WERI-Rb-1 (cell line): ENCODE measurements at regions not wholly inside any gene's neighbourhood (a gene's known extent, or its start where the extent isn't known, plus 50 kb on each side); places are given as distances from the start of the nearest gene placed in this dataset.

Source experiments
- DNase-seq: peaks from one replicate; pipeline ENCODE4 v3.0.0-alpha.2; 2020
- H3K27ac ChIP-seq: fragments of 250-450 bp; sonication (Bioruptor Pico); 2 replicates; pipeline ENCODE4 v1.5.1; 2020; ENCODE audit warnings: mild to moderate bottlenecking, moderate library complexity
- H3K27me3 ChIP-seq: fragments of 250-450 bp; sonication (Bioruptor Pico); 2 replicates; pipeline ENCODE4 v1.5.1; 2021; ENCODE audit warnings: mild to moderate bottlenecking, low read depth, moderate library complexity; ENCODE audit not compliant: insufficient read depth, severe bottlenecking
- H3K36me3 ChIP-seq: fragments of 250-450 bp; sonication (Bioruptor Pico); 2 replicates; pipeline ENCODE4 v1.5.1; 2020; ENCODE audit warnings: mild to moderate bottlenecking, moderate library complexity
- H3K4me3 ChIP-seq: 2 replicates; pipeline ENCODE4 v1.5.1; 2011; ENCODE audit warnings: low read depth, mild to moderate bottlenecking, control low read depth, low read length
- H3K9me3 ChIP-seq: fragments of 250-450 bp; sonication (Bioruptor Pico); 2 replicates; pipeline ENCODE4 v1.5.1; 2021; ENCODE audit warnings: mild to moderate bottlenecking, moderate library complexity; ENCODE audit not compliant: severe bottlenecking
- TF ChIP-seq, protein P1 (sequence below): IDR thresholded peaks from 2 replicates; pipeline ENCODE4 v1.5.1; 2011; ENCODE audit warnings: low read depth, mild to moderate bottlenecking, control low read depth, inconsistent platforms, low read length

DNA sequence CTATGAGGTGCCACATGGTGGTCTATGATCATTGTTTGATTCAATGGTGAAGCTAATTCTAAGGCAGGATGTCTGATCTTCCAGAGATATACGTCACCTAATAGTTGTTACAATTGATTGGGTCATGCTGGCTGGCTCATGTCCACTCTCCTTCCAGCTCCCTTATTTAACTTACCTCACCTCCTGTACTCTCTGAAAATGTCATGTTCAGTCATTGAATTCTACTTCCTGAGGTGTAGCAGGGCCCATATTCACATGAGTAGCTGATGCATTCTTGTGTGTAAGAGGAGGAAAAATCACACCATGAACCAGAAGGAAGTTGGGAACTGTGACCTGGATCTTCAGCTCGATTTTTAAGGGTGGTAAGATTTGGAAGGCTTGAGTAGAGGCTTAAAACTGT, 795.8 kb downstream of the QKI start:
- no peaks in the 10 kb centered on the region for H3K36me3 ChIP-seq
- H3K9me3 ChIP-seq = peaks cover 6% of the 10 kb centered on the region
- no peak overlapping the region for H3K27ac ChIP-seq
- TF ChIP-seq, protein P1, sequence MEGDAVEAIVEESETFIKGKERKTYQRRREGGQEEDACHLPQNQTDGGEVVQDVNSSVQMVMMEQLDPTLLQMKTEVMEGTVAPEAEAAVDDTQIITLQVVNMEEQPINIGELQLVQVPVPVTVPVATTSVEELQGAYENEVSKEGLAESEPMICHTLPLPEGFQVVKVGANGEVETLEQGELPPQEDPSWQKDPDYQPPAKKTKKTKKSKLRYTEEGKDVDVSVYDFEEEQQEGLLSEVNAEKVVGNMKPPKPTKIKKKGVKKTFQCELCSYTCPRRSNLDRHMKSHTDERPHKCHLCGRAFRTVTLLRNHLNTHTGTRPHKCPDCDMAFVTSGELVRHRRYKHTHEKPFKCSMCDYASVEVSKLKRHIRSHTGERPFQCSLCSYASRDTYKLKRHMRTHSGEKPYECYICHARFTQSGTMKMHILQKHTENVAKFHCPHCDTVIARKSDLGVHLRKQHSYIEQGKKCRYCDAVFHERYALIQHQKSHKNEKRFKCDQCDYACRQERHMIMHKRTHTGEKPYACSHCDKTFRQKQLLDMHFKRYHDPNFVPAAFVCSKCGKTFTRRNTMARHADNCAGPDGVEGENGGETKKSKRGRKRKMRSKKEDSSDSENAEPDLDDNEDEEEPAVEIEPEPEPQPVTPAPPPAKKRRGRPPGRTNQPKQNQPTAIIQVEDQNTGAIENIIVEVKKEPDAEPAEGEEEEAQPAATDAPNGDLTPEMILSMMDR = no peak
- H3K4me3 ChIP-seq = no peak overlapping the region
- H3K27me3 ChIP-seq = no peaks in the 10 kb centered on the region
- no peak for DNase-seq

DNA sequence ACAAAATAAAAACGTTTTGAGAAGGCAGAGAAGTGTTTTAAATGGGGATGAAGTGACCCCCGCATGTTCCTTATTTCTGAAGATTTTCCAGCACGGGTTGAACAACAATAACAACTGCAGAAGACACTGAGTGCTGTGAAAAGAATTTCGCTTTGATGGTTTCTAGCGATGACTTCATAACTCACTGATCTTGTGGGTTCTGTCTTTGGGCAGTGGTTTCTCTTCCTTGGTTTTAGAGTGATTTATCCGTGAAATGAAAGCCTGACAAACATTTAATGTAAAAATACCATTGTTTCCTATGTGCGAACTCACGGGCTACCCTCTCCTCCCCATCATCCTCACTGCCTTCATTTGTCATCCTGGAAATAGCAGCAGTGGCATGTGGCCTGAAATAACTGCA, 793.9 kb downstream of the QKI start:
- Histone ChIP-seq H3K36me3 (no peaks in the 10 kb centered on the region), H3K9me3 (peaks cover 10% of the 10 kb centered on the region), H3K27ac (no peak overlapping the region), H3K4me3 (no peak overlapping the region), H3K27me3 (no peaks in the 10 kb centered on the region)
- DNase-seq = no peak
- TF ChIP-seq, protein P1 = no peak

DNA sequence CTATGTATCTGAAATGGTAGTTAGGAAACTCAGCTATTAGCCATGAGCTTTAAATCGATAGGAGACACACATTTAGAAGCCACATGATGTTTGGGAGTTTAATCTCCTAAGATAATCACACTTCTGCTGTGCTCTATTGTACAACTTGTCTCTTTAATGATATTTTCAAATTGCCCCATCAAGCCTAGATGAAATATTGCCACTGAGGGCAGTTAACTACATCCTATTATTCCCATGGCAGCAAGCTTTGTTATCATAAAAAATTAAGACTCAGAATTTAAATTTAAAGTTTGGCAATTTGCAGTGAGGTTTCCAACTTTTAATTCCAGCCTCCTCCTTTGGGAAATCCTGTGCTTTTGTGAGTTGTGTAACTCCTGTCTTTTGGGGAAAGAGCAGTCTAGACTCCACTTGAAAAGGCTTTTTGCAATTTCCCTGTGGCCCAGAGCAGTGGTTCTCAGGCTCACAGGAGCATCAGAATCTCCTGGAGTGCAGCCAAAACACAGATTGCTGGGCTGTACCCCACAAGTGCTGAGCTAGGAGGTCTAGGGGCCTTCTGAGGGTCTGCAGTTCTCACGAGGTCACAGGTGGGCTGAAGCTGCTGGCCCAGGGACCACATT, 792.4 kb downstream of the QKI start:
- Histone ChIP-seq H3K27me3 (no peaks in the 10 kb centered on the region), H3K27ac (no peak overlapping the region), H3K4me3 (no peak overlapping the region), H3K9me3 (peaks cover 3% of the 10 kb centered on the region), H3K36me3 (no peaks in the 10 kb centered on the region)
- TF ChIP-seq, protein P1 = no peak
- peak; percentile 16 for DNase-seq

DNA sequence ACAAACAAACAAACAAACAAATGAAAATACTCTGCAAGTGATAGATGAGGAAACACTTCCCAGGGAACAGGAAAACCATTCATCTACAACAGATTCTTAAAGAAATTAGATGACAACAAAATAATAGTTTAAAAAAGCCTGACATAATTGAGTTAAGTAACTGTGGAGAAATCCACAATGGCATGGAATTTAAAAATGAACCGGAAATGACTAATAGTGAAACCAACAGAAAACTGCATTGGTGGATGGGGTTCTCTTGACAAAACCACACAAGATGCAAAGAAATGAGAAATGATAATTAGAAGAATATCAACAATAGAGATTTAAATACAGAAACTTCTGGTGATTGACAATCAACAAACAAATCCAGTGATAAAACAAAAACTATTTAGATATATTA, 785.6 kb downstream of the QKI start:
- Histone ChIP-seq H3K9me3 (peaks cover 2% of the 10 kb centered on the region), H3K36me3 (no peaks in the 10 kb centered on the region), H3K27ac (no peak overlapping the region), H3K27me3 (no peaks in the 10 kb centered on the region), H3K4me3 (no peak overlapping the region)
- DNase-seq = no peak
- TF ChIP-seq, protein P1 = no peak

DNA sequence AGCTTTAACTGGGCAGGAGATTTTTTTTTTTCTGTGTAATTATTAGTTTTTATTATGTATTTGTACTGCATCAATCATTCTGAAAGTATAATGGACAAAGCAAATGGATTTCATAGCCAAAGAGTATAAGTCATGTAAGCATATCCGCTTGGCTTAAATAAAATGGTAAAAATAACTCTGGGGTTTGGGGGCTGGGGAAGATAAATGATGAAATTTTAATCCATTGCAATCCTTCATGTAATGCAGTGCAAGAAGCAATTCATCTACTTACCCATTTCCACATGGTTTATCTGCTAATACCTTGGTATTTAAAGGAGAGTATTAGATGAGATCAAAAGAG, 781.4 kb downstream of the QKI start:
- Histone ChIP-seq H3K4me3 (no peak overlapping the region), H3K27ac (no peak overlapping the region), H3K36me3 (no peaks in the 10 kb centered on the region), H3K9me3 (no peaks in the 10 kb centered on the region), H3K27me3 (no peaks in the 10 kb centered on the region)
- no peak for DNase-seq
- TF ChIP-seq, protein P1 = no peak

DNA sequence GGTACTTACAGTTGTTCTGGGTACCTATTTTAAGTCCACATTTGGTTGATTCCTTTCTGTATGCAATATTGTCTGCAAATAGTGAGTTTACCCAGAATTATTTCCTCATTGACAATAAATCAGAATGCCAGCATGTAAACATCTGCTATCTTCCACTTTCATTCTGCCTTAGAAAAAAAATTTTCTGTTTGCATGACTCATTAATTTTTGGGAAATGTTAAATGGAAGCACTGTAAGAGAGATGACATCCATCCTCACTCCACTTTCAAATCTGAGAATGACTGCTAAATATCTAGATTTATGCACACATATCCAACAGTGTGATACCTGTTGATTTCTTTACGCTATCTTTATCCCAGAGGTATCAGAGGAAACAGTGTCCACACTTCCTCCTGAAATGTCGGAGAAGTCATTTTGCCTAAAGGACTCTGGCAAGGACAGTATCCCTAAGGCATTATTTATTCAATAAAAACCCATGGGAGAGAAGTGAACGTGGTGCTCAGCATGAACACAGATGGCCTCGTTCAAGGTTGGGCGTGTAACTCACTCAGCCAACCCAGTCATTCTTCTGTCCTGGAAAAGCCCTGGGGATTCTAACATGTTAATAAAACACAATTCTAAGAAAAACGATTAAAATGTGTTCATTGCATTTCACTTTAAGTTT, 780.9 kb downstream of the QKI start:
- no peaks in the 10 kb centered on the region for H3K27me3 ChIP-seq
- H3K4me3 ChIP-seq = no peak overlapping the region
- H3K27ac ChIP-seq = no peak overlapping the region
- DNase-seq = no peak
- no peaks in the 10 kb centered on the region for H3K36me3 ChIP-seq
- H3K9me3 ChIP-seq = no peaks in the 10 kb centered on the region
- TF ChIP-seq, protein P1 = no peak
